ENCODE measurements at regions not wholly inside any gene's neighbourhood (a gene's known extent, or its start where the extent isn't known, plus 50 kb on each side); places are given as distances from the start of the nearest gene placed in this dataset.
A peak's percentile ranks its signal among the peaks of the same experiment; 100 is the strongest.
"Not testable (repeated sequence)": the region's sequence is repeated elsewhere in the genome, so short reads cannot be mapped to it uniquely, and the experiment has no call there.

DNA sequence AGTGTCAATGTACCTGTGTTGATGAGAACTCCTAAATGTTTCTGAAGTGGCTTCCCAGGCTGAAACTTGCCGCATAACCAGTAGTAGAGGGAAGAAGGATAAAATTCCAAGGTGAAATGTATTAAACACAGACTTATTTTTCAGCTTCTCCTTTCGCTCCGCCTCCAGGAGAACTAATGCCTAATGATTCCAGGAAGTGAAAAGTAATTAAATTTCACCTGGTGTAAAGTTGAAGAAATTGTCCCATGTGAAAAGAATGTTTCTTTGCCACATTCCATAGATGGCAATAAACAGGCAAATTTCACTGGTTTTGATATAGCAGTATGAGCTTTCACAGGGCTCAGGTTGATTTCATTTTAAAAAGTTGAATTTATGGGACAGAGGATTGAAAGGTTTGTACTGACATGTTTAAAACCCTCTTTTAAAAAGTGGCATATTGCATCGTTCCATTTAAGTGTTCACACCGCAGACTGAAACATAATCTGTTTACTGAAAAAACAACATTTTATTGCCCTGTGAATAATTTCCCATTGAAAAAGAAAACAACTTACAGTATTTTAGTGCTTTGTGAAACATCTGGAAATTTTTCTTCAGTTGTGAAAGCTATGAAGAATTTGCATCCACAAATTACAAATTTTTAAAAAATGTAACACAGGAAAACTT, 453.4 kb upstream of the NFE2L3 start:
- peaks cover 9% of the 10 kb centered on the region for H3K9me3 Mint-ChIP-seq (ENCODE audit: low read depth)
- no peak for DNase-seq (ENCODE audit: low spot score)
- peaks cover 10% of the 10 kb centered on the region for H3K36me3 Mint-ChIP-seq (ENCODE audit: low read depth)
- peaks cover 55% of the 10 kb centered on the region for H3K4me1 Mint-ChIP-seq (ENCODE audit: low read depth)
- no peak overlapping the region for H3K4me3 Mint-ChIP-seq (ENCODE audit: unreplicated experiment)
- no peaks in the 10 kb centered on the region for H3K27me3 Mint-ChIP-seq (ENCODE audit: low read depth)
- H3K27ac Mint-ChIP-seq (ENCODE audit: unreplicated experiment), result peak overlapping the region; percentile 76
- TF ChIP-seq, protein P1, sequence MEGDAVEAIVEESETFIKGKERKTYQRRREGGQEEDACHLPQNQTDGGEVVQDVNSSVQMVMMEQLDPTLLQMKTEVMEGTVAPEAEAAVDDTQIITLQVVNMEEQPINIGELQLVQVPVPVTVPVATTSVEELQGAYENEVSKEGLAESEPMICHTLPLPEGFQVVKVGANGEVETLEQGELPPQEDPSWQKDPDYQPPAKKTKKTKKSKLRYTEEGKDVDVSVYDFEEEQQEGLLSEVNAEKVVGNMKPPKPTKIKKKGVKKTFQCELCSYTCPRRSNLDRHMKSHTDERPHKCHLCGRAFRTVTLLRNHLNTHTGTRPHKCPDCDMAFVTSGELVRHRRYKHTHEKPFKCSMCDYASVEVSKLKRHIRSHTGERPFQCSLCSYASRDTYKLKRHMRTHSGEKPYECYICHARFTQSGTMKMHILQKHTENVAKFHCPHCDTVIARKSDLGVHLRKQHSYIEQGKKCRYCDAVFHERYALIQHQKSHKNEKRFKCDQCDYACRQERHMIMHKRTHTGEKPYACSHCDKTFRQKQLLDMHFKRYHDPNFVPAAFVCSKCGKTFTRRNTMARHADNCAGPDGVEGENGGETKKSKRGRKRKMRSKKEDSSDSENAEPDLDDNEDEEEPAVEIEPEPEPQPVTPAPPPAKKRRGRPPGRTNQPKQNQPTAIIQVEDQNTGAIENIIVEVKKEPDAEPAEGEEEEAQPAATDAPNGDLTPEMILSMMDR (IDR thresholded peaks at IDR 0.05), result no peak

DNA sequence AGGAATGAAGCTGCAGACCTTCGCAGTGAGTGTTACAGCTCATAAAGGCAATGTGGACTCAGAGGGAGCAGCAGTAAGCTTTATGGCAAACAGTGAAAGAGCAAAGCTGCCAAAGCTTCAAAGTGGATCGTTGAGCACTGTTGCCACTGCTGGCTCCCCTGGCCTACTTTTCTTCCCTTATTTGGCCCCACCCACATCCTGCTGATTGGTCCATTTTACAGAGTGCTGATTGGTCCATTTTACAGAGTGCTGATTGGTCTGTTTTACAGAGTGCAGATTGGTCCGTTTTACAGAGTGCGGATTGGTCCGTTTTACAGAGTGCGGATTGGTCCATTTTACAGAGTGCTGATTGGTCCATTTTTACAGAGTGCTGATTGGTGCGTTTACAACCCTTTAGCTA, 451.9 kb upstream of the NFE2L3 start:
- H3K27ac Mint-ChIP-seq (ENCODE audit: unreplicated experiment); H3K9me3 Mint-ChIP-seq (ENCODE audit: low read depth); H3K27me3 Mint-ChIP-seq (ENCODE audit: low read depth); H3K4me3 Mint-ChIP-seq (ENCODE audit: unreplicated experiment); DNase-seq (ENCODE audit: low spot score): not testable (repeated sequence)
- Mint-ChIP-seq H3K36me3 (ENCODE audit: low read depth) (peaks cover 14% of the 10 kb centered on the region), H3K4me1 (ENCODE audit: low read depth) (peaks cover 47% of the 10 kb centered on the region)

- DNase-seq (ENCODE audit: low spot score), result no peak
- Mint-ChIP-seq H3K4me3 (ENCODE audit: unreplicated experiment) (no peak overlapping the region), H3K36me3 (ENCODE audit: low read depth) (peaks cover 15% of the 10 kb centered on the region), H3K27me3 (ENCODE audit: low read depth) (no peaks in the 10 kb centered on the region), H3K27ac (ENCODE audit: unreplicated experiment) (no peak overlapping the region), H3K9me3 (ENCODE audit: low read depth) (peaks cover 13% of the 10 kb centered on the region), H3K4me1 (ENCODE audit: low read depth) (peaks cover 29% of the 10 kb centered on the region)
- TF ChIP-seq, protein P1 (IDR thresholded peaks at IDR 0.05), result no peak
Measured at GRCh38 chr7:25704413-25704812, 447.6 kb upstream of the NFE2L3 start.

DNA sequence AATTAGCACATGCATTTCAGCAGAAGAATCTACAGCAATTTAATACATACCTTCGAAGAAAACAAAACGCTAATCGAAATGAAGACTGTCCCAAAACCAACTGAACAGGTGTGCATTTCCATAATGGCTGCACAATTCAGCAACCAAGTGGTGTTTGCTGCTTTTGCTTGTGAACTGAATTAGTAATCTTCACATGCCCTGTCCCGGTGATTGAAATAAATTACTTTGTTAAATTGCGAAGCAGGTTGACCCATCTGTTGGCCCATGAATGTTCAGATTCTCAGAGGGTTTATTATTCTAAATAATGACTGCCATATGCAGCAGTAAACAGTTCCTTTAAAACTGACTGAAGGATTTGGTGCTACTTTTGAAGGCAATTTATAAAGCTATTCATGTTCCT, 445.2 kb upstream of the NFE2L3 start:
- no peak for DNase-seq (ENCODE audit: low spot score)
- peaks cover 42% of the 10 kb centered on the region for H3K4me1 Mint-ChIP-seq (ENCODE audit: low read depth)
- peaks cover 16% of the 10 kb centered on the region for H3K9me3 Mint-ChIP-seq (ENCODE audit: low read depth)
- no peak overlapping the region for H3K4me3 Mint-ChIP-seq (ENCODE audit: unreplicated experiment)
- no peaks in the 10 kb centered on the region for H3K27me3 Mint-ChIP-seq (ENCODE audit: low read depth)
- TF ChIP-seq, protein P1 (IDR thresholded peaks at IDR 0.05), result no peak
- H3K36me3 Mint-ChIP-seq (ENCODE audit: low read depth), result peaks cover 15% of the 10 kb centered on the region
- no peak overlapping the region for H3K27ac Mint-ChIP-seq (ENCODE audit: unreplicated experiment)

DNA sequence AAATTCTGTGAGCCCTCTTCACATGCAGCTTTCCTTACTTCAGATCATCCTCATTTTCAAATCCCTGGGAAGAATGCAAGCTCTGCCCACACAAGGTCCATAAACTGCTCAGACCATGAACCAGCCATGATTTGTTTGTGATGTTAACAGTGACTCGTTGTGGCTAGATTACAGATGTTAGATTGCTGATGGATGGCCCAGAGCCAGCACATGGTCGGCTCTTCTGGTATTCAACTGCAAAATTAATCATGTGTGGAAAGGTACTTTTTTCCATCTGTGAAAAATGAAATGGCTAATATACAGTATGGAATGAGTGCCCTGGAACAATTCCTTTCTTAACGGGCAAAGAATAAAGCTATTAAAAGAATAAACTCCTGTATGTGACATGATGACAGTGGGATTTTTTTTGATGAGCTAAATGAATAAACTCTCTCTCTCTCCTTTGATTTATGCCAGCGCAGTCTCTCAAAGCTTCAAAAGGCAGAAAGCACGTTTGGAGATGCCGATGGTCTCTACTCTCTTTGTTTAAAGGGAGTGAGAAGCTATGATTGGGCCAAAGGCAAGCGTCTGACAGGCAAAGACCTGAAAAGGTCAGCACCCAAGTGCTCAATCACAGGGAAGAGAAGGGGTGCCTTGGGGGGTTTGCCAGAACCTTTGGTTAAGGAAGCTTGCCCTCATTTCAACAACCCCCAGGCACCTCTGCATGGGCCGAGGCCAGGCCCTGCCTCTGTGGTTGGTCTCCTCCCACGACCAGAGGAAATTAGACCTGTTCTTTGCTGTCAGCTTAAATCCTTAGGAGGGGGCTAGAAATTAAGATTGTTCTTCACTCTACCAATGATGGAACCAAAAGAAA, 444.0 kb upstream of the NFE2L3 start:
- TF ChIP-seq, protein P1 (IDR thresholded peaks at IDR 0.05), result no peak
- H3K27me3 Mint-ChIP-seq (ENCODE audit: low read depth), result no peaks in the 10 kb centered on the region
- H3K4me1 Mint-ChIP-seq (ENCODE audit: low read depth), result peaks cover 42% of the 10 kb centered on the region
- peak overlapping the region; percentile 64 for H3K27ac Mint-ChIP-seq (ENCODE audit: unreplicated experiment)
- peaks cover 11% of the 10 kb centered on the region for H3K9me3 Mint-ChIP-seq (ENCODE audit: low read depth)
- peaks cover 9% of the 10 kb centered on the region for H3K36me3 Mint-ChIP-seq (ENCODE audit: low read depth)
- no peak for DNase-seq (ENCODE audit: low spot score)
- no peak overlapping the region for H3K4me3 Mint-ChIP-seq (ENCODE audit: unreplicated experiment)

All from chondrocyte (in vitro differentiated cells).